NCI-H2081 (cell line): ENCODE measurements at regions not wholly inside any gene's neighbourhood (a gene's known extent, or its start where the extent isn't known, plus 50 kb on each side); places are given as distances from the start of the nearest gene placed in this dataset.

Experiments
- DNase-seq, 2 experiments: peaks; one replicate each; lab custom pipeline; 2025; lab: John Stamatoyannopoulos, UW

DNA sequence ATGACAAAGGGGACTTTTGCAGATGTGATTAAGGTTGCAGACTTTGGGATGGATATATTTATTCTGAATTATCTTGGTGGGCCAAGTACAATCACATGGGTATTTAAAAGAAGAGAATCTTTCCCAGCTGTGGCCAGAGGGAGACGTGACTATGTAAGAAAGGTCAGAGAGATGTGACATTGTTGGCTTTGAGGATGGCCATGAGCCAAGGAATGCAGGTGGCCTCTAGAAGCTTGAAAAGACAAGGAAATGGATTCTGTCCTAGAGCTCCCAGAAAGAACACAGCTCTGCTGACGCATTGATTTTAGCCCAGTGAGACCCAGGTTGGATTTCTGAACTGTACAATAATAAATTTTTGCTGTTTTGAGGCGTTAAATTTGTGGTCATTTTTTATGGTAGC, 616.0 kb upstream of the TBL1XR1 start:
- peak in 1 of 2 experiments; percentile 15 for DNase-seq

DNA sequence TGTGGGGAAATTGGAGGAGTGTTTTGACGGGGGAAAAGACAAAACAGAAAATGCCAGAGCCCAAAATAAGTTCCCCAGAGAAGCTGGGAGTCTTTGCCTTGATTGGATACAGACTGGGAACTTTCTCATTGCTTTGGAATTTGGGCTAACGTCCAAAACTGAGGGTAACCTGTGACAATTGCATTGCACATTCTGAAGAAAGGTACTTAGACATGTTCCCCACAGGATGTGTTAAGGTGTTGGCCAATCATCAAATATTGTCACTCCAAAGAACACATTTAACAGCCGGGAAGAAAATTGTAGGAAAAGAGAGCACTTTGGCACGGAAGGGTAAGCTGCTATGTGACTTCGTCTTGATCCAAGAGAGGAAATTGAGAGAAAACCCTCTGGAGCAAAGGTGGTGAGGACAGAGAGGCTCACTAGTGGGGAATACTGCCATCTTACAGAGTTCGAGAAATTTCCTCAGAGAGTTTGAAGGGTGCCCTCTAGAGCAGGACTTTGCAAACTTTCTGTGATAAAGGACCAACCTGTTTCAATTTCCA, 619.5 kb upstream of the TBL1XR1 start:
- DNase-seq = no peak

DNA sequence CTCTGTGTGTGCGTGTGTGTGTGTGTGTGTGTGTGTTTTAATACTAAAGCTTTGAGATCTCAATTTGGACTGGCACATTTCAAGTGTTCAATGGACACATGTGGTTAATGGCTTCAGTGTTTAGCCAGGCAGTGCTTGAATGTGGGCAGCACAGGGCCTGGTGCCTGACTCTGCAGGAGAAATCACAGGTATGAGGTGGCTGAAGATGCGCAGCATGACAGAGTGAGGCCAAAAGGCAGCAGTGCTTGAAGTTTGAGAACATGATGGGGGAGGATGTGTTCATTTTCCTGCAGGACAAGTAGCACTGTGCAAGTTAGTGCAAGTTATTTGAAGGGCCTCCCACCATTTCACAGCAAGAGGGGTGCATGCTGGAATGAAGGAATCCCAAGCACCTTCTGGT, 620.5 kb upstream of the TBL1XR1 start:
- no peak for DNase-seq

DNA sequence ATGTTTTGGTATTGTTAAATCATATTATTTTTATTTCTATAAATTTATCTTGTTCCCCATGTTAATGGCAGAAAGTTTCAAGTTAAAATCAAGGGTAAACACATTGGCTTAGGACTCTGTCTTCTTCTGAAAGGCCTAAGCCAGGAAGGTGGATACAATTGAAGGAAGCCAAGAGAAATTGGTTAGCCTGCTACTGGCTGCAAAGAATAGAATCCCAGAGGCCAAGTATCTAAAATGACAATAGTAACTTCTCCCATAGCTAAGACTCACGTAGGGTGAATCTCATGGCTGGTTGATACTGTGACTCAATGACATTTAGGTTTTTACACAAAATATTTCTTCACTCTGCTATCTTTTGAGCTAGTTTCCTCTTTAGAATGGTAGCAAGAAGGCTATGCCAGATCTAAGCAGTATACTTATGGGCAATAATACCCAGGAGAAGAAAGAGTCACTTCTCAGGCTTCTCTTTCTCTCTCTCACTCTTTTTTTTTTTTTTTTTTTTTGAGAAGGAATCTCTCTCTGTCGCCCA, 621.5 kb upstream of the TBL1XR1 start:
- DNase-seq = no peak

GRCh38 chr3:177820683-177821316, 623.5 kb upstream of the TBL1XR1 start:
- DNase-seq = no peak

DNA sequence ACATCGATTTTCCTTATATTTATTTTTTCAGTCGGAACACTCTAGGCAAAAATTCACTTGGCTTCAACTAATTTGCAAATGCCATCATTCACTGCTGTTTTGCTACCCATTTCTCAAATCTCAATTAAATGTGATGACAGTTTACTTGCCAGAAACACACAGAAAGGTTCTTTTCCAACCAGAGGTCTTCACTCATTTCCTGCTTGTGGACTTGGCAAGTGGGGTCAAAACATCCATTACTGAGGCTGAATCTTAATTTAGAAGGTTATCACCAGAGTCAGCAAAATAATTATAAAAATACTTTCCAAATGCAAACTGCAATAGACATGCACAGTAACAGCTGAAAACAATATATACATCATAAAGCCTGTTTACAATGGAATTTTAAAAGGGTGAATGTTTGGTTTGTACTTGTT, 625.4 kb upstream of the TBL1XR1 start:
- DNase-seq = no peak

DNA sequence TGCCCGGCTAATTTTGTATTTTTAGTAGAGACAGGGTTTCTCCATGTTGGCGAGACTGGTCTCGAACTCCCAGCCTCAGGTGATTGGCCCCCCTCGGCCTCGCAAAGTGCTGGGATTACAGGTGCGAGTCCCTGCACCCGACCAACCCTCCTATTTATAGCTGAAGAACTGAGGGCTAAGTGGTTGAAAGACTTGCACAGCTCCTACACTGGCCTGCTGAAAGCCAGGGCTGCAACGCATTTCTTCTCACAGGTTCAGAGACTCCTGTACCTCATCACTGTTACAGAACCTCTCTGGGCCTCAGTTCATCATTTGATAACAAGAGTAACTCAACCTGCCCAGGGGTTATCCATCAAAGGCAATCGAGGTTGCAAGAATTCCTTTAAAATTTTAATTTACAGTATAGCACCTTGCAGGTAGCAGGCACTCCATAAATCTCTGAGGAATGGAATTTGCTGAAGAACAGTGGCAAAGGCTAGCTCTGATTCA, 626.5 kb upstream of the TBL1XR1 start:
- no peak for DNase-seq

DNA sequence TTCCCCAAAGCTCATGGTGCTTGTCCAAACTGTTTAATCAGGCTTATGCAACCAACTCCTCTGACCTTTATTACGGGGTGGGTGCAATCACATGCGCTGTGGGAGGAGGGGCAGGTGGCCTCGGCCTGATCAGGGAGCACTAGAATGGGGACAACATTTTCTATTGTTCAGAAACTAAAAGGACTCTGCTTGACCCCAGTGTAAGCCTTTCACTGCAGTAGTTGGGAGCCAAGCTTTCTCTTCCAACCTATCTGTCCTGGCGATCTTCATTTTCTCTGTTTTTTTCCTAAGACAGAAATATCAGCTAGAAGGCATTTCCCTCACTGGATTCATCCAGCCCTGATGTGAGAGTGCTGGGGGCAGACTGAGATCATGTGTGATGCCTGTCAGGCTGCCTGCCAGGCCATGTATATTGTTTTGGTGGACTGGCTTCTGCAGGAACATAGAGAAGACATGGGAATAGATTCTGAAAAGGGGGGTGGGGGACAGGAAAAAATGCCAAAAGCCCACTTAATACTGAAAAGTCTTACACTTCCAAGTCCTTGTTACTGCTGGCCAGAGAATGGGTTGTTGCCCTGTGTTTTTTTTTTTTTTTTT, 627.0 kb upstream of the TBL1XR1 start:
- DNase-seq = no peak

GRCh38 chr3:177824841-177825240, 627.6 kb upstream of the TBL1XR1 start:
- DNase-seq = no peak

DNA sequence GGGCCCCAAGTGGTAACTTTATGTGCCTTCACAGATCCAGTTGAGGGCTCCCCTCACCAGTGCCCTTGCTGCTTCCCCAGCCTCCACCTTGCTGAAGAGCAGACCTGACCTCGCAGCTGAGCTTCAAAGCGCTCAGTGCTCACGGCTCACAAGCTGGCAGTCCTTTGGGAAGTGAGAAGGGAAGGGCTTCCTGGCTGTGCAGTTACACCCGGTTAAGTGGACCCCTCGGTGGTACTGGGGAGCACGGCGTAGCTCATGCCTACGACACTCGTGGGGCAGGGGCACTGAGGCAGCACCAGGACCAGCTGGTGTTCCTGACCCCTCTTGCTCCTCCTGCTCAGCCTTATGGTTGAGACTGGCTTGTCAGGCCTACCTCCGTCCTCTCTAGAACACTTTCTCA, 629.0 kb upstream of the TBL1XR1 start:
- no peak for DNase-seq

- DNase-seq = no peak
Measured at GRCh38 chr3:177827511-177828207, 630.4 kb upstream of the TBL1XR1 start.

DNA sequence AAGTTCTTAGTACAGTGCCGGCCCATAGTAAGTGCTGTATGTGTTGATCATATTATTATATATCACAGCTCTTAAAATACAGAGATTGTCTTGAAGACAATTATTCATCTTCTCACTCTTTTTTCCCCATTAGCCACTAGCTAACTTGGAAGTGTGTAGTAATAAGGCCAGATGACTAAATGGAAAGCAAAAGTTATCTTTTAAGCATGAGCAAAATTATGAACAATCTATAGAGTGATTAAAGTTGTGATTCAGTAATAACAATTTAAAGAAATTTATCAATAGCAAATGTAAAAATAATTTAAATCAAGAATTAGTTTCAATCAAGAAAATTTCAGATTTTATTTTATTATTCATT, 630.9 kb upstream of the TBL1XR1 start:
- DNase-seq = no peak

- peak in 1 of 2 experiments; percentile 61 for DNase-seq
Measured at GRCh38 chr3:177830411-177830849, 633.1 kb upstream of the TBL1XR1 start.

- DNase-seq = peak in 1 of 2 experiments; percentile 25
Measured at GRCh38 chr3:177831361-177831760, 634.1 kb upstream of the TBL1XR1 start.

DNA sequence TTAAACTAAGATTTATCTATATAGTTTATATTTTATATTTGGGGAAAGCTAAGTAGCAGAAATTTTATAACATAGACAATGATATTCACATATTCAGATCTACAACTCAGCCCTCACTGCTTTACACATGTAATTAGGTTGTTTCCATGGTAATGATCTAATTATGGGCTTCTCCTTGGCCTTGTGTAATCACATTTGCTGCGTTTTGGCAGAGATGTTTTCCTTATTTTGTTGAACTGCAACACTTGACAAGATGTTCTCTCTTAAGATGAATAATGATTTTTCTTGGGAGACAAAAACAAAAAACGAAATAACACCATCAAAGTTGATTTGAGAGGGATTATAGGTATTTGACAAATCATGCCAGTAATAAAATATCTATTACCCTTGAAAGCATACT, 635.6 kb upstream of the TBL1XR1 start:
- DNase-seq = peak; percentile 89 to 97

DNA sequence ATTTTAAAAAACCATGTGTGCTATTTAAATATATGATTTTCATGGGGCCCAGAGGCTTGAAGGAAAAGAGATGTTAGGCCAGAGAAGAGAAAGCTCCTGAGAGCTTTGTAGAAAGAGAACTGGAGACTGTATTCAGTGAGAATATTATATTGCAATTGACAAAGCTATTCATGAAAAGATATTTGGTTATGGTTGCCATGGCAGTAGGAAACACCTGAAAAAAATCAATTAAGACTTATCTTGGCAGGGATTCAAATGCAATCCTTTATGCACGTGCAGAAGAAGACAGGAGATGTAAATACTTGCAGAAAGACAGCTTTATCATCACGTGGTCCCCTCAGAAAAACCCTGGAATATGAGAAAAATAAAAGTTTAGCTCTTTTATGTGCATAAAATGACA, 636.0 kb upstream of the TBL1XR1 start:
- peak; percentile 90 to 97 for DNase-seq

DNA sequence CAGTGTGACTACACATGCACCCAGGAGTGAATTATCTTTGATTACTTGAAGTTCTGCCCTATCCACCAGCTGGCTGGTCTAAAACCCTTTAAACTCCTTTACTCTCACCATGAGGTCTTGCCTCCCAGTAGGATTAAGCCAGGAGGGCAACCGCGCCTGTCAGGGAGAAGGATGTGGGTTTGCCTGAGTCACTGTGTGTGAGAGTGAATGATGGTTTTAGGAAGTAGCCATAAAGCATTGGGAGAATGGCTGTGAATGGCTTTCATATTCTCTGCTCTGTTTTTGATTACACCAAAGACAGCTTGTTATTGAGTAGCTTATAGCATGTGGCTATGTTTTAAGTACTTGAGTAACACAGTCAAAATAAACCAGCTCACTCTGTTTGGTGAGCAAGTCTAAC, 637.7 kb upstream of the TBL1XR1 start:
- DNase-seq = peak; percentile 77 to 92

- no peak for DNase-seq
Measured at GRCh38 chr3:177835917-177836316, 638.6 kb upstream of the TBL1XR1 start.

DNA sequence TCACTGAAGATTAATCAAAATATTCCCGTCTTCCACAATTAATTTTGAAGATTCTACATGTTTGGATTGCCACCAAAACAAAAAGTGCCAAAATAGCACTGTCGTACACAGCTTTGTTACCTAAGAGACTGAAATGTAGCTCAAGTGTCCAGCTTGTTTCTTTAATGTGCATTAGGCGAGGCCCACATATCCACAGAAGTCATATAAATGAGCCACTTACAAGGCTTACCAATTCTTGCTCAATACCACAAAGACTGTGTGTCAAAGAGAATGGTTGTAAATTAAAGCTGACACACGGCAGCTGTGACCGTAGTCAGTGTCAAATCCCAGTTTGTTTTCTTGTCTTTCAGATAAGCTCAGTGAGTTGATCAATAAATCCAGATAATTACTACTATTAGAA, 639.4 kb upstream of the TBL1XR1 start:
- DNase-seq = no peak

- no peak for DNase-seq
Measured at GRCh38 chr3:177837951-177838655, 640.8 kb upstream of the TBL1XR1 start.

DNA sequence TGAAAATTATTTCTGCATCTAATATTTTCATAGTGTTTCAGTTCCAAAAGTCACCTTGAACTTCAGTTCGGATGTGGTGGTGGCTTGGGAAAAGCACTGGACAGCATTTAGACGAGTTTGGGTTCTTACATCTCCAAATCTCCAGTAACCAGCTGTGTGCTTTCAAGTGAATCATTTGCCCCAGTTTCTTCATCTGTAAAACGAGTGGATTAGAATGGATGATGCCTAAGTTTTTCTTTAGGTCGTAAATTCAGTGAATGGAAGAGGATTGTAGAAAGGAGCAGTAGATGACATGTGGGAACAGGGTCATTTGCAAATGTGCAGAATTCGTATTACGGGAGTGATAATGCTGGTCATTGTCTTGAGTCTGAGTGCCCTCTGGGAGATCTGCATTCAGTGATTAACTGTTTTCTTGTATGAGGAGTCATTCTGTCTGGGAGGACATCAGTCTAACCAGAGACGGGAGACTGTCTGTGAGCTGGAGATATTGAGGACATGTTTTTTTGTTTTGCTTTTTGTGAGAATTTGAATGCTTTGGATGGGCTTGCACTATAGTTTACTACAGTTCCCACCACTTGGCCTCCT, 641.6 kb upstream of the TBL1XR1 start:
- no peak for DNase-seq

GRCh38 chr3:177842302-177842701, 645.0 kb upstream of the TBL1XR1 start:
- DNase-seq = no peak
